ENCODE measurements at regions not wholly inside any gene's neighbourhood (a gene's known extent, or its start where the extent isn't known, plus 50 kb on each side); places are given as distances from the start of the nearest gene placed in this dataset.

DNA sequence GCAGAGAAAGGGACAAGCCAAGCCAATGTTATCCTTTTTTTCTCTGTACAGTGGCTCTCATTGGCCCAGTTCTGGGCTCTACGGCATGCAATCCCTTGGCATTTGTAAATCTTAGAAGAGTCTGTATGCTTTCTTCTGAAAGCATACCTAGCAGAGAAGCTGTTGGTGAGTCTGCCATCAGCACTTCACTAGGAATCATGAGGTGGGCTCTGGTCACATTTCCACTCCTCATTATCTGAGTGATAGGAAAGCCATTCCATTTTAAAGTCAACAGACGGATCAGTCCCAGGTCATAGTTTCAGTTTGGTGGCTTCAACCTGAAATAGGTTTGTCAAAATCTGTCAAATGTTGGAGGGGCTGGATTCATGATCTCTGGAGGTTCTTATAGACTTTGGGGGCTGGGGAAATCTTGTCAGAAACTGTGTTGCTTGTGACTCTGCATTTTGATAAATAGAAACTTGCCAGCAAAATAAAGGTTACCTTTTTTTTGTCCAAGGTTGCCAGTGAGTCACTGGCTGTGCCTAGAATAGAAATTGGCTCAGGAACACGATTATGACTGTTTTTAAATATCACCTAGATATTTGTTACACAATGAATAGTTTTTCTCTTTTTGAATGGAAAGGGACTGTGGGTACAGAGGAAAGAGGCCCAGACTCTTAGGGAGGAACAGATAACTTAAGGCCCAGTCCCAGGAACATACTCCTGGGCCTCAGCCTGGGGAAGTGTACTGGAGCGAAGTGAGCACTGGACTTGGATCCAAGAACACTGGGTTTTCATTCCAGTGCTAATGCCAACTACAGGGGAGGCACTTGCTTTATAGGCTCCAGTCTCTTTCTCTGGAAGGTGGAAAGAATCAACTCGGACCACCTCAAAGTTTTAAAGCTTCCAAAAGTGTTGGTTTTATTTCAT, 183.1 kb downstream of the NMUR2 start:
- TF ChIP-seq, protein P1, sequence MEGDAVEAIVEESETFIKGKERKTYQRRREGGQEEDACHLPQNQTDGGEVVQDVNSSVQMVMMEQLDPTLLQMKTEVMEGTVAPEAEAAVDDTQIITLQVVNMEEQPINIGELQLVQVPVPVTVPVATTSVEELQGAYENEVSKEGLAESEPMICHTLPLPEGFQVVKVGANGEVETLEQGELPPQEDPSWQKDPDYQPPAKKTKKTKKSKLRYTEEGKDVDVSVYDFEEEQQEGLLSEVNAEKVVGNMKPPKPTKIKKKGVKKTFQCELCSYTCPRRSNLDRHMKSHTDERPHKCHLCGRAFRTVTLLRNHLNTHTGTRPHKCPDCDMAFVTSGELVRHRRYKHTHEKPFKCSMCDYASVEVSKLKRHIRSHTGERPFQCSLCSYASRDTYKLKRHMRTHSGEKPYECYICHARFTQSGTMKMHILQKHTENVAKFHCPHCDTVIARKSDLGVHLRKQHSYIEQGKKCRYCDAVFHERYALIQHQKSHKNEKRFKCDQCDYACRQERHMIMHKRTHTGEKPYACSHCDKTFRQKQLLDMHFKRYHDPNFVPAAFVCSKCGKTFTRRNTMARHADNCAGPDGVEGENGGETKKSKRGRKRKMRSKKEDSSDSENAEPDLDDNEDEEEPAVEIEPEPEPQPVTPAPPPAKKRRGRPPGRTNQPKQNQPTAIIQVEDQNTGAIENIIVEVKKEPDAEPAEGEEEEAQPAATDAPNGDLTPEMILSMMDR (IDR thresholded peaks at IDR 0.05) = no peak
- TF ChIP-seq POLR2A (IDR thresholded peaks at IDR 0.05) (no peak), EP300 (IDR thresholded peaks at IDR 0.05) (no peak)
